EH (cell line): ENCODE measurements at regions not wholly inside any gene's neighbourhood (a gene's known extent, or its start where the extent isn't known, plus 50 kb on each side); places are given as distances from the start of the nearest gene placed in this dataset.
A peak's percentile ranks its signal among the peaks of the same experiment; 100 is the strongest.
"Not testable (repeated sequence)": the region's sequence is repeated elsewhere in the genome, so short reads cannot be mapped to it uniquely, and the experiment has no call there.

Experiments used
- DNase-seq: peaks from one replicate; pipeline ENCODE4 v3.0.0-alpha.2; 2015; ENCODE audit warnings: low read depth

DNA sequence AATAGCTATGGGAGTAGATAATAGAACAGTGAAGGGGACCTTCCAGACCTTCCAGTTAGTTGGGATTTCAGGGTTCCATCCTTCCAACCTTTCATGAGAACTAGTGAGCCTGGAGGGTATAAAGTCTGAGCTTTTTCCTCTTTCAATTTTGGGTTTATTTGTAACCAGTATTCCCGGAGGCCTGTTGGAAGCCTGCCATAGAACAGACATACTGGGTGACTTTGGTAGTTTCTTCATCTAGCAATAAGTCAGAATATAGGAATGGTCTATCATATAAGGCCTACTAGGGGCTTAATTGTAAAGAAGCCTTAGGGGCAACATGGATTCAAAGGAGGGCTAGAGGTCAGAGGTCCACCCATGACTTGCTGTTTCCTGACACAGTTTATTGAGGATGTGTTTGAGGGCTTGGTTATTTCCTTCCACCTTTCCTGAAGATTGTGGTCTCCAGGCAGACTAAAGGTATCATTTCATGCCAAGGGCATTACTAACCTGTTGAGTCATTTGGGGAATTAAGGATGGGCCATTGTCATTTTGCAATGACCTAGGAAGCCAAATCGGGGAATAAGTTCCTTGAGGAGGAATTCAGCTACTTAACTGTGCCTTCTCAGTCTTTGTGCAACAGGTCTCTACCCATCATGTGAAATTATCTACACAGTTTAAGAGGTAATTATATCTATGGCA lies 410.3 kb downstream of the SLC6A15 start:
- DNase-seq: peak; percentile 7

DNA sequence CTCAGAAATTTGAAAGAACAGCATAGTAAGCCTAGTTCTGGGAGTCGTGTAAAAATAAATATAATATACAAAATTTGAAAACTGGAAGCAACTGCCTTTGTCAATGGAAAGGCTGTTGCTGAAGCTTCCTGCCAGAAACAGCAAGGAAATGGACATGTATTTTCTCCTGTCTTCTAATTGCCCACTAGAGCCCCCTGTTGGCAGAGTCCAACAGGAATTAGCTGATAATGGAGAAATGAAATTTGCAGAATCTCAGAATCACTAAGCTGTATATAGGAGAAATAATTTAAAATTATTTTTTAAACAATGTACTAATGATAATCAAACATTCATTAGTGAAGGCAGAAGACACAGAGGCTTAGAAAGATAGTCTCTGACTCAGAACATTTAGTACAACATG lies 414.8 kb downstream of the SLC6A15 start:
- DNase-seq: peak; percentile 14

DNA sequence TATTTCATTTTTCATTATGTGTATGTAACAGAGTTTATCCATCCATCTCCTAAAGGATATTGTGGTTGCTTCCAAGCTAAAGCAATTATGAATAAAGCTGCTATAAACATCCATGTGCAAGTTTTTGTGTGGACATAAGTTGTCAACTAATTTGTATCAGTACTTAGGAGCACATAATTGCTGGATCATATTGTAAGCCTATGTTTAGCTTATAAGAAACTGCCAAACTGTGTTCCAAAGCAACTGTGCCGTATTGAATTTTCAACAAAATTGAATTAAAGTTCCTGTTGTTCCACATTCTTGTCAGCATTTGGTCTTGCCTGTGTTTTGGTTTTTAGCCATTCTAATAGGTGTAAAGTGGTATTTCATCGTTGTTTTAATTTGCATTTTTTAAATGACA lies 416.9 kb downstream of the SLC6A15 start:
- DNase-seq: no peak

DNA sequence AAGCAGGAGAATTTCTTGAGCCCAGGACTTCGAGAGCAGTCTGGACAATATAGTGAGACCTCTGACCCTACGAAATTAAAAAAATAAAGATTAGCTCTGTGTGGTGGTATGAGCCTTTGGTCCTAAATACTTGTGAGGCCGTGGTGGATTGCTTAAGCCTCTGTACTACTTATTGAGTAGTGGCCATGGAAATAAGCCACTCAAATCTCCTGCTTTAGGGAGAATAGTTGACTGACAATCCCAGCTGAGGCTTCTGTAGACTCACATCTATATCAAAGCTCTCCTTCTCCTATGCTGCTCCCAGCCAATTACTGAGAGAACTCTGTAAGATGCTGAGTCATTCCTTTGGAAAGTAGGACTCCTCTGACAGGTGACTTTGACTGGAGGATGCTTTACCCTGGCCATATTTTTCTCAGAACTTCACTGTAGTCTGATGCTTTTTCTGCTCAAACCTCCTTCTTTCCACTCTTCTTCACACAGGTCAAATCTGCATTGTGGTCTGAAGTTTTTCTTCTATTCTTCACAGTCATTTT lies 420.2 kb downstream of the SLC6A15 start:
- DNase-seq: no peak

DNA sequence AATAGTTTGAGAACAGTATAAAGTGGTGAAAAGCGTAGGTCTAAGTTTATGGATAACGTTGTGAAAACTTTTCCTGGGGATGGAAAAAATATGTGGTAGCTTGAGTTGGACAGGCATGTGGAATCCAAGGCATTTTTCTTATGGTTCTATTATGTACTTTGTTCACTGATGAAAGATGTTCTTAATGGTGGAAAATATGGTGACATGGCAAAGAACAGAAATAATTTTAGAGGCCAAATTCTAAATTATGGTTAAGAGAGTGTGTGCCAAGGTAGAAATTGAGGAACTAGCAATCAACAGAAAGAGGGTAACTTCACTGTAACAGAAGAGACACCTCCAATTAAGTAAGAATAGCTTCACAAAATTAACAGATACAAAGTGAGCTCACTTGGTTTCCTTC lies 427.8 kb downstream of the SLC6A15 start:
- no peak for DNase-seq

DNA sequence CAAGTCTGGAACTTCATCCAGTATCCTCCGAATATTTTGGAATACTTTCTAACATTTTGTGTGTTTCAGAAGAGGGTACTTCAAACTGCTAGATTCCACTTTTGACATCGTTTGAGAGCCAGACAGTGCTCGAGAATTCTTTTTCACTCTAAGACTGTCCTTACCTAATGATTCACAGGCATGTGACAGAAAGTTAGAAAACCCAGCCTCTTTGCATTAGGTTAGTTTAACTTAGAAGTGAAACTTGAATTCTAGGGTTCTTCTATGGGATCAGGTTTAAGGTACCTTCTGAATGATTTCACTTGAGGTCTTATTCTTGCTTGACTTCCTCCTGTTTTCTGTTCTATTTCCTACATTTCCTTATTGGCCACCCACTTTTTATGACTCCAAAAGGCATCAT lies 431.8 kb downstream of the SLC6A15 start:
- no peak for DNase-seq

DNA sequence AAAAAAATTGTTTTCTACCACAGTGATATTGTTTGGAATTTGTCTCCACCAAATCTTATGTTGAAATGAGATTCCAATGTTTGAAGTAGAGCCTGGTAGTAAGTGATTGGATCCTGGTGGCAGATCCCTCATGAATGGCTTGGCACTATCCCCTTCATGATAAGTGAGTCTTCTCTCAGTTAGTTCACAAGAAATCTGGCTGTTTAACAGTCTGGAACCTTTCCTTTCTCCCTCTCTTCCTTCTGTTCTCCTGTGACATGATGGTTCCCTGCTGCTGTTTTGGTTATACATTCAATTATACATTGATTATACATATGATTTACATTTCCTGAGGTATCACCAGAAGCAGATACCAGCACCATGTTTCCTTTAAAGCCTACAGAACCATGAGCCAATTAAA lies 442.2 kb downstream of the SLC6A15 start:
- DNase-seq: no peak

DNA sequence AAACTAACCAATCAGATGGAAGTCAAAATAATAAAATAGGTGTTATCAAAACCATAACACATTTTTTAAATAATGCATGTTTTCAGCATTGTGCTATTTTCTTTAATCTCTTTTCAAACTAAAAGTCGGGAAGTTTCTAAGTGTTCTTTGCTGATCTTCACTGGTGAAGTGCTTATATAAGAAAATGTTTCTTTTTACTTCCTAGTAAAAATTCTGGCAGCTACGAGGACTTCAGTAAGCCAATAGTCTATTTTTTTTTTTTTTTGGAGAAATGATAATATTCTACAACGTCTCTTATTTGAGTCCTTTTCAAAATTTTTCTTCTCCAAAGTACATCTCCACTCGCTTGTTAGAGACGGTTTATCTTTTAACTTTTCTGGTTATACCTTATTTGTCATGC lies 448.0 kb downstream of the SLC6A15 start:
- DNase-seq: no peak

DNA sequence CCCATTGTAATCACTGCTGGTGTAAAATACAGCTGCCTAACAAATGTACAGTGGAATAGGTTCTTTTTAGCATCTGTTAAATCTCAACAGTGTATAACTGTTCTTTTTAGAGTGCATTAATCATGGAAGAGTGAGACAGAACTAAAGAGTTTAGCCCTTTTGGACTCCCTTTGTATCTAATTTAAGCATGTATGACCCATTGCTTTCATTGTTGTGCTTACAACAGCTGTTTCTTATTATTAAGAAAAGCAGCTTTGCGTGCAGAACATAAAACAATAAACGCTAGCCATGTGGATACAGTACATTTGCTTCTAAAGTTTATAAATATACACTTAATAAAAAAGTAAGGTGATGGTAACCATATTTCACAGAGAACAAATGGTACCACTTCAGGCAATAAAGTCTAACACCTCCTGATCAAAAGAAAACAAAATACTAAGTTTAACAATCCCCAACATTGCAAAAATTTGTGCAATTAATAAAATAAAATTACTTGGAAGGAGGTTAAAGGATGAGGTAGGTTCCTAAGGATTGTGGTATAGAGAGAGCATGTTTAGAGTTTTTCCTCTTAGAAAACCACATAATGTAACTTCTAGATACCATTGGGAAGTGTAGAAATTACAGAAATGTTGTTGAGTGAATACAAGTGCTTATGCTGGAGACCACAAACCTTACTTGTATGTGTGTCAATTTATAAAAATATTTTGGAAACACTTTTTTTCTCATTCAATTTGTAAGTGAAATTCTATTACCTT lies 448.7 kb downstream of the SLC6A15 start:
- DNase-seq: peak; percentile 49

DNA sequence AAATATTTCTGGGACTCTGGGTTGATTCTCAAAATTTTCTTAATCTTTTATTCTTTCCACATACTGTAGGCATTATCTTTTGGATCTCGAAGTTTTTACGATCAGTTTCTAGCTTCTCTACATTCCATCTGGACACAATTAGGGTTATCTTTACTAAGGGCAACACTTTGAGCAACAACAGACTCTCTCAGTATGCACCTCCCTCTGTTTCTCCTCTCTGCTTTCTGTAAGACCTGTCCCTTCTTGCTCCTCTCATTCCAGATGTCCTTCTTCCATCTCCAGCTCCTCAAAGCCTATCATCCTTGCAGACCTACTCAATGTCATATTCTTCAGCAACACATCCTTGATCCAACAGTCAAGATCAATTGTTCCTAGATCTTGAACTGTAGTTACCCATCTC lies 457.0 kb downstream of the SLC6A15 start:
- peak; percentile 11 for DNase-seq

DNA sequence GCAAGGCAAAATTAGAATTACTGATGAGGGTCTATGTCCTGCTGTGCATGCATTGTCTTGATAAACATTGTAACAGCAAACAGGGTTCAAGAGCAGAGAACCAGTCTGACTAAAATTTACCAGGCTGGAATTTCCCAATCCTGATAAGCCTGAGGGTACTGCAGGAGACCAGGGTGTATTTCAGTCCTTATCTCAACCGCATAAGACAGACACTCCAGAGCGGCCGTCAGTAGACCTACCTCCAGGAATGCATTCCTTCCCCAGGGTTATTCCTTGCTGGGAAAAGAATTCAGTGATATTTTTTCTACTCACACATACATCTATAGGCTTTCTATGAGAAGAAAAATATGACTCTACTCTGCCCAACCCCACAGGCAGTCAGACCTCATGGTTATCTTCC lies 466.1 kb downstream of the SLC6A15 start:
- not testable (repeated sequence) for DNase-seq

DNA sequence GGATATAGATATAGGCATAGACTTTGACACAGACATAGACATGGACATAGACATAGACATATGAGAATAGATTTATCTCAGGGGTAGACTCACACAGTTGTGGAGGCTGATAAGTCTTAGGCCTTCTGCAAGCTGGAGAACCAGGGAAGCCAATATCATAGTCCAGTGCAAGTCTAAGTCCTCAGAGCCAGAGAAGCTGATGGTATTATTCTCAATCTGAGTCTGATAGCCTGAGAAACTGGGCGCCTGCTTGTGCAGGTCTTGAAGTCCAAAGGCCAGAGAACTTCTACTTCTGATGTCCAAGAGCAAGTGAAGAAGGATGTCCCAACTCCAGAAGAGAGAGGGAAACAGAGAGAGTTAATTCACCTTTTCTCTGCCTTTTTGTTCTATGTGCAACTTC lies 476.5 kb downstream of the SLC6A15 start:
- no peak for DNase-seq

DNA sequence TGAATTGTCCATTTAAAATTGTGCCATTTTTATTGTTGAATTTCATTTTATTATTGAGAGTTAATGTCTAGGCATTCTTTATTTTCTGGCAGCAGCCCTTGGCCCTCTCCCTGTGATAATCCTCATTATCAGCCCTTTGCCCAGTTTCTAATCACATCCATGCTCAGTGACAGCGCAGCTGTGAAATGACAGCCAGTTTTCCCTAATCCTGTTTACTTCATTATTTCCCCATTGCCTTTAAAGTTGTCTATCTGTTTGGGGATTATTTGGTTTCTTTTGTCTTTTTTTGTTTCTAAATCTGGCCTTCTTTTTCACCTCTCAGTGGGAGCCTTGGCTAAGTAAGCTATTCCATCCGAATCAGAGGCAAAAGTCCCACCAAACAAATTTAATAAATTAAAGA lies 476.9 kb downstream of the SLC6A15 start:
- no peak for DNase-seq

DNA sequence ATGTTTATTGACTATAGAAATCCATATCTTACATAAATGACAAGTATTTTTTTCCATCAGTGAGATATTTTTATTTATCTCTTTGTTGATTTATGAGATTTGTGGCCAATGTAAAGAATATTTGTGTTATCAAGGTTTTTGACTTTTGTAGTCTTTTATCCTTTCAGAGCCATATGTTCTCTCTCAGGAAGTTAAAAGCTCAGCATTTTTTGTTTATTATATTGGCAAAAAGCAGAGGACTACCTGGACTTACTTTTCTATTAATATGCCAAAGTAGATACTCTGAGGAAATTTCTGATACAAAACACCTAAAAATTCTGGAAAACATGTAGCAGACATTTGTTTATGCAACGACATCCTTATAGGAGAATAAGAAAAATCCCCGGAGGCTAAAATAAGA lies 490.3 kb downstream of the SLC6A15 start:
- DNase-seq: no peak

DNA sequence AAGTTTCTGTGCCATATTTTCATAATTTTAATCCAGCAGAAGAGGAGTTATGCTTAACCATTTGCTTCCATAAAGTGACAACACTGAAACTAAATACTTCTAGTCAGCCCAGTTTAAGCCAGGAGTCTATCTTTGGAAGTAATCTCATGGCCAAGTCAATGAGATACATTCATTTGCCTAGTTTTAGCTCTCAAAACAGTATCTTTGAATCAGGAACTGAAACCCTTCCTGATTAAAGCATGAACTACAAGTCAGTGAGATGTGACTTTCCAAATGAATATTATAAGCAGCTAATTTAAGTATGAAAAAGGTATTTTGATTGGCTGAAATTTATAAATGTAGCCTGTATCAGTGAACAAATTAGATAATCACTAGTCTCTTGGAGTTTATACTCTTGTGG lies 491.5 kb downstream of the SLC6A15 start:
- no peak for DNase-seq

DNA sequence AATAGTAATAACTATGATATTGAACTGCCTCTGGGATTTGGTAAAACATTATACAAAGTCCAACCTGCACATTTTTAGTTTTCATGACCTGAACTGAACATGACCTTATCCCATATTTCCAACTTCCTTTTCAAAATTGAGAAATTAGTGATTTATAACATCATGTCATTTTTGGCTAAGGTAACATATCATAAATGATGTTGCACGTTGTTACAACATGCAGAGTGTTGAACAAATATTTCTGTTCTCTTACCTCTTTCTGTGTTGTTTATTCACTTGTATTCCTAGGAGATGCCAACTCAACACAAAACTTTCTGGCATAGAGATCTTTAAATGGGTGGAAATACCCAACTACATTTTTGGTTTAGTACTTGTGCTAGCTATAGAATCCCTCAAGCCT lies 496.0 kb downstream of the SLC6A15 start:
- DNase-seq: no peak

DNA sequence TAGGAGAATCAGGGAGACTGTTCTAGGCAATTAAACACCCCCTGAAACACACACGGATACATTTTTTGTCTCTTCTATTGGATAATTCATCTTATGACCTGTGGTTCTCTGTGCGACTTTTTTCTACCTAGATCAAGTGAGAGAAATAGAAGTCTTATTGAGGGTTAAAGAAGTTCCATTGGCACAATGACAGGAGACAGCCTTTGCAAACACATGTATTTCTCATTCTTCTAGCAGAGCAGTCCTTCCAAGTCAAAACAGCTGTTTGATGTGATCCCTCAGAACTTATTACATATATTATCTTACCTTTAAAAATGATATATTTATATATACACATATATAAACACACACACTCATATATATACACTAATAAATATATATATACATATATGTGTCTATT lies 496.7 kb downstream of the SLC6A15 start:
- DNase-seq: no peak

DNA sequence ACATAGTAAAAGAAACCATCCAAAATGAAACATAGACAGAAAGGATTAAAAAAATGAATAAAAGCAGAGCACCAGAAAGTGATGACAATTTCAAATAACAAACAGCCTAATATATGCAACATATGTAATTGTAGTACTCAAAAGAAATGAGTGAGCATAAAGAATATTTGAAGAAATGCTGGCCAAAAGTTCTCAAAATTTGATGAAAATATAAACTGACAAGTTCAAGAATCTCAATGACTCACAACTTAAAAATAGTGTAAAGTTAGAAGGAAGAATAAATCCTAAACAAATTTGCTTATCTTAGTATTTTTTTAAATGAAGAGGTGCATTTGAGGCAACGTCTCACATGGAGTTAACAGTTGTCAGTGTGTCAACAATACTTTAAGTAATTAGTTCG lies 498.9 kb downstream of the SLC6A15 start:
- no peak for DNase-seq

DNA sequence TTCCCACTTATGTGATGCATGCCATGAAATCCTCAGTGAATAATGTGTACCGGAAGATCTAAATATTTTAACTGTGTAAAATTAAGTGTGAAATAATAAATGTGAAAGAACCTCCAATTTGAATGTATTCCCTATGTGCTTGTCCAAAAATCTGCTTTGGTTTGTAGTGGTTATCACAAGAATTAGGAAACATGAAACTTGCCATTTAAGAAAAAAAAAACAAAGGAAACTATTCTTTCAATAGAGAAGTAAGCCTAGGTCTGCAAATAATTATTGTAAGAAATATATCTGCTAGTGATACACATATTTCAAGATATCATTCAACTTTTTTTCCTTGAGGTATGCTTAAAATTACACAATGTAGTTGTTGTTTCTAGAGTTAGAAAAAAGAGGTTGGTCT lies 500.4 kb downstream of the SLC6A15 start:
- DNase-seq: no peak

DNA sequence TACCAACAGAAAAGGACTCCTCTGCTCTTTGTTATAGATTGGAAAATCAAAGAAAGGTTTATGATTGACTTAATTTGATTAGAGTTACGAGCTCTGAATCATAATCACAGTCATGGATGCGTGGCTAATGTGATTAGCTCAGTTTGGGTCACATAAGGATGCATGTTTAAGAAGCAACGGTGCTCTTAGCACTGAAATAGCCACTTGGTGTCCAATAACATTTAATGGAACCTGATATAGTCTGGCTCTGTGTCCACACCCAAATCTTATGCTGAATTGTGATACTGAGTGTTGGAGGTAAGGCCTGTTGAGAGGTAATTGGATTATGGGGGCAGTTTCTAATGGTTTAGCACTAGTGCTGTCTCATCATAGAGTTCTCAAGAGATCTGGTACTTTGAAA lies 501.6 kb downstream of the SLC6A15 start:
- no peak for DNase-seq

DNA sequence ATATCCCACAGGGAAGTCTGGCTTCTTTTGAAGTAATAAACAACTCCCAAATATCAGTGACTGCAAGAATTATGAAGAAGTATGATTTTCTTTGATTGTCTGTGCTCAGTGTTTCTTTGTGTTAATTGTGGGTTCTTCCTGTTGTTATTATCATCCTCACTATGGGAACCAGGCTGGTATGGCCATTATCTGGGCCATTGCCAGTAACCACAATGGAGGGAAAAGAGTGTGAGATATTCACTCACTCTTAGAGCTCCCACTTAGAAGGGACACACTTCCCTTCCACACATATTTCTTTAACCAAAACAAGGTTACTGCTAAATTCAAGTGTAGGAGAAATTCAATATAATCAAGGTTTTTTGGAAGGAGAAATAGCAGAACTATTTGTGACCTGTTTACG lies 503.7 kb downstream of the SLC6A15 start:
- DNase-seq: peak; percentile 26

DNA sequence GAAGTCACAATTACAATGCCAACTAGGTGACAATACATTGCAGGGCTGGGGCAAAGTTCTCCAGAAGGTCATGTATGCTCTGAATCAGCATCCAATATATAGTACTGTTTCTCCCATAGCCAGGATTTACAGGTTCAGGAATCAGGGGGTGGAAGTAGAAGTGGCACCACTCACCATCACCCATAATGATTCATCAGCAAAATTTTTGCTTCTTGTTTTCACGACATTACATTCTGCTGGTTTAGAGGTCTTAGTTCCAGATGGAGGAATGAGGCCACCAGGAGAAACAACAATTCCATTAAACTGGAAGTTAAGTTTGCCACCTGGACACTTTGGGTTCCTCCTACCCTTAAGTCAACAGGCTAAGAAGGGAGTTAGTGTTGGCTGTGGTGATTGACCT lies 505.9 kb downstream of the SLC6A15 start:
- DNase-seq: not testable (repeated sequence)

DNA sequence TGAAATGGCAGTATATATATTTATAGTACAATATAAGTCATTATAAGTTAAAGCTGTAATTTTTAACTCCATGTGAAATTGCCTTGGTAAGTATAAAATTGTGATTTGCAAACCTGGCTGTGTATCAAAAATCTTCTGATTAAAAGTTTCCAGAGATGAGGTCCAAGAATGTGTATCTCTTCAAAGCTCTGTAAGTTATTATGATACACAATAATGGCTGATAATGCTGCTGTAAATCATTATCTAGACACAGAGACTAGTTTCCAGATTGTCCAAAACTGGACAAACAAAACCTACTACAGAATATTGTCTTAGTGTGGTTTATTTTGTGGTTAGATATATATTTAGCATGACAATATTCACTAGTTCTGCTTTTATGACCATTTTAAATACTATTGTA lies 514.8 kb downstream of the SLC6A15 start:
- DNase-seq: no peak

DNA sequence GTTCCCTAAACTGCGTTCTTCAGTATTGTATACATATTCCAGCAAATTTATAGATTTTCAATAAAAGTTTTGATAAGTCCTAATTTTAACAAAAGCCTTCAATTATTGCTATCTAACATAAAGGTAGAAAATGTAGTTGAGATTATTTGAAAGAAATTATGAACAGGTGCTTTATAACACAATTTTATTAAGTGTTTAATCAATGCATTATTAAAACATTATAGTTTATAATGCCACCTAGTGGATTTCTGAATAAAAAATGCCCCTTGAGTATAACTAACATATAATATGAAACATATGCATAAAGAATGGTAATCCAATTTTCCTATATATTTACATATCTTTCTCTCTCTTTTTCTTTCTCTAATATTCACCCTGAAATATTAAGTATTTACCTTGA lies 515.3 kb downstream of the SLC6A15 start:
- DNase-seq: peak; percentile 14
